ENCODE measurements at regions not wholly inside any gene's neighbourhood (a gene's known extent, or its start where the extent isn't known, plus 50 kb on each side); places are given as distances from the start of the nearest gene placed in this dataset.
A peak's percentile ranks its signal among the peaks of the same experiment; 100 is the strongest.
"Not testable (repeated sequence)": the region's sequence is repeated elsewhere in the genome, so short reads cannot be mapped to it uniquely, and the experiment has no call there.

DNA sequence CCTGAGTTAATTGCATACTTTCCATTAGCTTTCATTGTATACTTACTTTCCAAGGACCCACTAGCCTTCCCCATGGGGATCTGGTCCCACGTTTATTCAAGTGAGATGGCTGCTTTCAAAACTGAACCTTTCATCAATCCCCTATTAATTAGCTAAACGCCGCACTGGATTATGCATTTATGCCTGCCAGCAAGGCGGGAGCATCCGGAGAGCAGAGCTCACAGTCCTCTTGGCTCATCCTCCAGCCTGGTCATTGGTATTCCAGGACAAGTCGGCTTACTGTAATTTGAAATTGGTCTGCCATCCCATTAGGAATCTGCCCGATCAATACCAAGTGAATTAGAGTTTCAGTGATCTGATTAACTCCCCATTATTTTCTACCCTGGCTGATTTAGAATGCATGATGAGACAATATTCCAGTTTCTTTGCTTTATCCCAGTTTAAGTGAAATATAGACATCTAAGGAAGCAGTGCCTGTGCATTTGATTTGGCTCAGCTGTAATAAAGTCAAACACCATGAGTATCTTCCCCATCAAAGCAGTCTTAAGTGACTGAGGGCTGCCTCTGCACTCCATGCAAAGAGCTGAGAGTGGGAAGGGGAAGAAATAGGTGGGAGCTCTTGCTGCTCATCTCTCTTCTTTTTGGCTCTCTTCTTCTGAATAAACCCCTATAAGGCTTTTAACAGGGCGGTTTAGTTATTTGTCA is 411.4 kb downstream of the GPAT3 start:
- no peaks in the 10 kb centered on the region for H3K9me3 ChIP-seq (replicated peaks; ENCODE audit: control insufficient read depth, low read depth, low read length)

DNA sequence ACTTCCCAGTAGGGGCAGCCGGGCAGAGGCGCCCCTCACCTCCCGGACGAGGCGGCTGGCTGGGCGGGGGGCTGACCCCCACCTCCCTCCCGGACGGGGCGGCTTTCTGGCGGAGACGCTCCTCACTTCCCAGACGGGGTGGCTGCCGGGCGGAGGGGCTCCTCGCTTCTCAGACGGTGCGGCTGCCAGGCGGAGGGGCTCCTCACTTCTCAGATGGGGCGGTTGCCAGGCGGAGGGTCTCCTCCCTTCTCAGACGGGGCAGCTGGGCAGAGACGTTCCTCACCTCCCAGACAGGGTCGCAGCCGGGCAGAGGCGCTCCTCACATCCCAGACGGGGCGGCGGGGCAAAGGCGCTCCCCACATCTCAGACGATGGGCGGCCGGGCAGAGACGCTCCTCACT is 407.8 kb downstream of the GPAT3 start:
- H3K36me3 ChIP-seq (ENCODE audit: control insufficient read depth, insufficient read depth, low read length); H3K9me3 ChIP-seq (replicated peaks; ENCODE audit: control insufficient read depth, low read depth, low read length); H3K27ac ChIP-seq (ENCODE audit: low read length); DNase-seq; H3K4me3 ChIP-seq (ENCODE audit: low read length); H3K4me1 ChIP-seq (ENCODE audit: control insufficient read depth, insufficient read depth, low read length); H3K27me3 ChIP-seq (ENCODE audit: control insufficient read depth, insufficient read depth, low read length): not testable (repeated sequence)
- 95% methylated on average over 16 of the region's 33 CpGs for WGBS (ENCODE audit: insufficient coverage)

More for the DNA sequence above, 411.4 kb downstream of the GPAT3 start:
- DNase-seq, result no peak
- no peaks in the 10 kb centered on the region for H3K4me1 ChIP-seq (ENCODE audit: control insufficient read depth, insufficient read depth, low read length)
- no peak overlapping the region for H3K27ac ChIP-seq (ENCODE audit: low read length)
- 85% methylated on average over 6 of the region's 8 CpGs for WGBS (ENCODE audit: insufficient coverage)
- H3K4me3 ChIP-seq (ENCODE audit: low read length), result no peak overlapping the region
- no peaks in the 10 kb centered on the region for H3K27me3 ChIP-seq (ENCODE audit: control insufficient read depth, insufficient read depth, low read length)
- H3K36me3 ChIP-seq (ENCODE audit: control insufficient read depth, insufficient read depth, low read length), result no peaks in the 10 kb centered on the region

DNA sequence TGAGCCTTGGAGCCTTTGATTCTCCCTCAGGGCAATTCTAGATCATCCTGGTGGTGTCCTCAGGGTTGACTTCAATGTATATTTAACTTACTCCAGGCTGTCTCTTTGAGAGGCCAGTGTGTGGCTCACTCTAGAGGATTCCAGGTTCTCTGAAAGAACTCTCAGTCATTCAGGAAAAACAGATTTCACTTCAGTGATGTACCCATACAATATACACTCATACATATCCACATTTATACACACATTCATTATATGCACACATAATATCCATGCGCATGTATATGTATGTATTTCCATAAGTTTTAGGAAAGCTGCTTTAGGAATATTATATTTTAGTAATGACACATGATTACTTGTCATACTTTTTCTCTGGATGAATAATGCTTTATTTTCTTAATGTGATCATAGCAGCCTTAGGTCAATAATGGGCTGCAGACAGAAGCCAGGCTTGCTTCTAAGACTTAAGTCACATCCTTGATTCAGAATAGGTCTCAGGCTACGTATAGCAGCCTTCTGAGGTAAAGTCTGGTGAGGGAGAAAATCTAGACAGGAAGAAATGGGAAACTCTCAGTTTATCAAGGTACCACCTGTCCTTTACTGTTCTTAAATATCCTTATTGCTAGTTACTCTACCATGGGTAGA is 397.0 kb downstream of the GPAT3 start:
- DNase-seq, result no peak
- no peaks in the 10 kb centered on the region for H3K27me3 ChIP-seq (ENCODE audit: control insufficient read depth, insufficient read depth, low read length)
- H3K4me3 ChIP-seq (ENCODE audit: low read length), result no peak overlapping the region
- no peak overlapping the region for H3K27ac ChIP-seq (ENCODE audit: low read length)
- no CpG with 5 or more reads among the region's 2 CpGs for WGBS (ENCODE audit: insufficient coverage)
- H3K4me1 ChIP-seq (ENCODE audit: control insufficient read depth, insufficient read depth, low read length), result no peaks in the 10 kb centered on the region
- H3K36me3 ChIP-seq (ENCODE audit: control insufficient read depth, insufficient read depth, low read length), result no peaks in the 10 kb centered on the region
- no peaks in the 10 kb centered on the region for H3K9me3 ChIP-seq (replicated peaks; ENCODE audit: control insufficient read depth, low read depth, low read length)

DNA sequence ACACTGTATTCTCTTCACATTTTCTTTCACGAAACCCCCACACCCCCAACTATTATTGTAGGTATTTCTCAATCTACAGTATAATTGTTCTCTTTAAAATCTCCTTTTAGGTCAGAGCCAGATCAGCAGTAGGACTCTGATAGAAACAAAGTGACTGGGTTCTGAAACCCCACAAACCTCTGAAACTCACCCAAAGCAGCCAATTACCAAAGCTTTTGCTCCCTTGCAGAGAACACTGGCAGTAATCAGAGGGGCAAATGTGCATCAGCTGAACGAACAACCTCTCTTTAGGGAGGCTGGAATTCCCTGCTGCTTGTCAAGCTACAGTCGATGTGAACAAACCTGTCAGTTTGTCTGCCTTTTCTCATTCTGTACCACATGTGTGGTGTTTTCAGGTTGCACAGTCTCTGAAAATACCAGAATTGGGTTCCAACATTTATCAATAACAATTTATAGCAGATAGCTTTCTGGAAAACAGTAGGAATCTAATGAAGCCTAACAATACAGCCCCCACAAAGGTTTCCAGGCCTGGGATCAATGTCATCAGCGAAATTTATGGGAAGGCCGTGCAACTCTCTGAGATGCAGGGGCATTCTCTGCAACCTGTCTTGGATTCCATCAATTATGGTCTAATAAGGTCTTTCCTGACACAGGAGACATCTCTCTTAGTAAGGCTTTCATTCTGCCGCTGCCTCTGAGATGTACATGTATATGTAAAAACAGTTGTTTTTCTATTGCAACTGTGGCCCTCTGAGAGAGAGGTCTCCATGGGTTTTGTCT is 395.9 kb downstream of the GPAT3 start:
- H3K4me3 ChIP-seq (ENCODE audit: low read length), result no peak overlapping the region
- H3K27me3 ChIP-seq (ENCODE audit: control insufficient read depth, insufficient read depth, low read length), result no peaks in the 10 kb centered on the region
- 0% methylated on average over 1 of the region's 6 CpGs for WGBS (ENCODE audit: insufficient coverage)
- no peaks in the 10 kb centered on the region for H3K9me3 ChIP-seq (replicated peaks; ENCODE audit: control insufficient read depth, low read depth, low read length)
- no peak overlapping the region for H3K27ac ChIP-seq (ENCODE audit: low read length)
- H3K36me3 ChIP-seq (ENCODE audit: control insufficient read depth, insufficient read depth, low read length), result no peaks in the 10 kb centered on the region
- no peak for DNase-seq
- no peaks in the 10 kb centered on the region for H3K4me1 ChIP-seq (ENCODE audit: control insufficient read depth, insufficient read depth, low read length)

DNA sequence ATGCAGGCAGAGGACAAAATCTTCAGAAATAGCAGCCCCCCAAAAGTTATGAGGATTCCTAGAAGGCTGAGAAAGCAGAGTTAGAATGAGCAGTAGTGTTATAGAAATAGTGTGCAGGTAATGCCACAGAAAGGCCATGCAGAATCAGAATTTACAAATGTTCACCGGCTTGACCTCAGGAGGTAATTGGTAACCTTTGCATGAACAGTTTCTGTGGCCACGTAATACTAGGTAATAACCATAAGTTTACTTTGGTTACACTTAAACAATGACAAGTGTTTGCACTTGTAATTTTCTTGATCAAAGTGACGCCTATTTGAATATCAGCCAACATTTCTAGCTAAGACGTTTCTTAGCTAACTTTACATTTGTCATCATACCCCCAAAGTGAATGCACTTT is 393.6 kb downstream of the GPAT3 start:
- no peaks in the 10 kb centered on the region for H3K4me1 ChIP-seq (ENCODE audit: control insufficient read depth, insufficient read depth, low read length)
- no peaks in the 10 kb centered on the region for H3K27me3 ChIP-seq (ENCODE audit: control insufficient read depth, insufficient read depth, low read length)
- no peak overlapping the region for H3K4me3 ChIP-seq (ENCODE audit: low read length)
- no peaks in the 10 kb centered on the region for H3K9me3 ChIP-seq (replicated peaks; ENCODE audit: control insufficient read depth, low read depth, low read length)
- WGBS (ENCODE audit: insufficient coverage), result 86% methylated on average over 1 of the region's 4 CpGs
- no peaks in the 10 kb centered on the region for H3K36me3 ChIP-seq (ENCODE audit: control insufficient read depth, insufficient read depth, low read length)
- DNase-seq, result no peak
- H3K27ac ChIP-seq (ENCODE audit: low read length), result no peak overlapping the region

DNA sequence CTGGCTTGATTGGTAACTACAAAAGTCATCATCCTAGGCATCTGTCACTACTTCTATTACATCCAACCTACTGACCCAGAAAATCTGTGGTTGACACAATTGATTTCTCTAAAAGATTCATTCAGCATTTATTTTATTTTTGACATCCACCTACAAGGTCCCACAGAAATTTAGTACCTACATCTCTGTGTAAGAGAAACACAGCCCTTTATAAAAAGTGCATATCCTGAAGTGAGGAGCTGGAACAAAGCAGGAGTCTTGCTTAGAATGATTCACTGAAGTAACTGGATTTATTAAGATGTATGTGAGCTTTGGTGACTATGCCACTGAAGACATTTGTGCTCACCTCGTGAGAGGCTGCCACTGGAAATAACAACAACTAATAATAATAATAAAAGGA is 391.0 kb downstream of the GPAT3 start:
- no peak for DNase-seq
- H3K4me3 ChIP-seq (ENCODE audit: low read length), result no peak overlapping the region
- H3K27ac ChIP-seq (ENCODE audit: low read length), result no peak overlapping the region
- WGBS (ENCODE audit: insufficient coverage), result no CpG with 5 or more reads among the region's 1 CpG
- H3K36me3 ChIP-seq (ENCODE audit: control insufficient read depth, insufficient read depth, low read length), result no peaks in the 10 kb centered on the region
- H3K9me3 ChIP-seq (replicated peaks; ENCODE audit: control insufficient read depth, low read depth, low read length), result no peaks in the 10 kb centered on the region
- no peaks in the 10 kb centered on the region for H3K4me1 ChIP-seq (ENCODE audit: control insufficient read depth, insufficient read depth, low read length)
- no peaks in the 10 kb centered on the region for H3K27me3 ChIP-seq (ENCODE audit: control insufficient read depth, insufficient read depth, low read length)

DNA sequence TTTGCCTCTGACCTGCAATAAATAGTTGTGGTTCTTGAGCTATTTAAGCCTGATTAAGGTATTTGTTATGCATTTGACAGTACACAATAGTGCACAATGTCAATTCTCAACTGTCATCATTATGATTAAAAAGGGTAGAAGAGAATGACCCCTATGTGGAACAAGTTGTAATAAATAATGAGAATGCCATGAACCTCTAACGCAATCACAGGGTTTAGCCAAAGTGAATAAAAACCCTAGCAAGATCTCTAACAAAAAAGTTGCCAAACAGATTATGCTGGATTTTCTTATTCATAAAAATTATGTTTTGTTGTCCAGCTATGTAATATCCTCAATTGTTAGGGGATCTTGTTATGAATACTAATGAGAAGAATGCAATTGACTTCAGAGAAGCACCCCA is 387.4 kb downstream of the GPAT3 start:
- Histone ChIP-seq H3K4me1 (ENCODE audit: control insufficient read depth, insufficient read depth, low read length) (no peaks in the 10 kb centered on the region), H3K36me3 (ENCODE audit: control insufficient read depth, insufficient read depth, low read length) (no peaks in the 10 kb centered on the region), H3K9me3 (replicated peaks; ENCODE audit: control insufficient read depth, low read depth, low read length) (no peaks in the 10 kb centered on the region), H3K27me3 (ENCODE audit: control insufficient read depth, insufficient read depth, low read length) (no peaks in the 10 kb centered on the region), H3K27ac (ENCODE audit: low read length) (no peak overlapping the region), H3K4me3 (ENCODE audit: low read length) (no peak overlapping the region)
- no CpG with 5 or more reads among the region's 1 CpG for WGBS (ENCODE audit: insufficient coverage)
- no peak for DNase-seq

DNA sequence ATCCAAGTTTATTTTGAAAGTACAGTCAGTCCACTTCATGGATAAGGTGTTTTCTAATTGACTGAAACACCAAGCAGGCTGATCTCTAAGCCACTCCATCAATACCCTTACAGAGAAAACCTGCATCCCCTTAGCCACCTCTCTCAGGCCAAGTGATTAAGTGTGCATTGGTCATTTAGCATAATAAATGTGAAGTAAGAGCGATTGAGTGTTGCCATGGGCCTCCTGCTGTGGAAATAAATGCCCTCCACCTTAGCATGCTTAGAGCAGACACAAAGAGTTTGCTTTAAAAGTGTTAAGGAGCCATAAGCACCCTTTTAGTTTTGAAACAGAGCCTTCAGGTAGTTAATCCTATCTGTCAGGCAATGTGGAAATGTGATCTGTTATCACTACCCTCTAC is 386.5 kb downstream of the GPAT3 start:
- H3K27ac ChIP-seq (ENCODE audit: low read length), result no peak overlapping the region

DNA sequence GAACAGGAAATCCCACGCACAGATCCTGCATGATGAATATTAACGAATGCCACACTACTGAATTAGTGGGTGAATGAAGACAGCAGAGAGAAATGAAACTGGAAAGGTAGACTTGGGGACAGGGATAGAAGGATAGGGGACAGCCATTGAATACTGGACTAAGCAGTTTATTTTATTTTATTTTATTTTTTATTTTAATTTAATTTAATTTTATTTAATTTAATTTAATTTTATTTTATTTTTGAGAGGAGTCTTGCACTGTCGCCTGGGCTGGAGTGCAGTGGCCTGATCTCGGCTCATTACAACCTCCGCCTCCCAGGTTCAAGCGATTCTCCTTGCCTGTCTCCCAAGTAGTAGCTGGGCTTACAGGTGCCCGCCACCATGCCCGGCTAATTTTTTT is 385.2 kb downstream of the GPAT3 start:
- no peak for DNase-seq
- no peak overlapping the region for H3K4me3 ChIP-seq (ENCODE audit: low read length)
- no peaks in the 10 kb centered on the region for H3K4me1 ChIP-seq (ENCODE audit: control insufficient read depth, insufficient read depth, low read length)
- WGBS (ENCODE audit: insufficient coverage), result 92% methylated on average over 7 of the region's 8 CpGs
- H3K36me3 ChIP-seq (ENCODE audit: control insufficient read depth, insufficient read depth, low read length), result no peaks in the 10 kb centered on the region
- H3K27me3 ChIP-seq (ENCODE audit: control insufficient read depth, insufficient read depth, low read length), result no peaks in the 10 kb centered on the region
- H3K9me3 ChIP-seq (replicated peaks; ENCODE audit: control insufficient read depth, low read depth, low read length), result no peaks in the 10 kb centered on the region
- H3K27ac ChIP-seq (ENCODE audit: low read length), result no peak overlapping the region

More for the DNA sequence above, 386.5 kb downstream of the GPAT3 start:
- no peak overlapping the region for H3K4me3 ChIP-seq (ENCODE audit: low read length)
- no peaks in the 10 kb centered on the region for H3K36me3 ChIP-seq (ENCODE audit: control insufficient read depth, insufficient read depth, low read length)
- DNase-seq, result no peak
- H3K9me3 ChIP-seq (replicated peaks; ENCODE audit: control insufficient read depth, low read depth, low read length), result no peaks in the 10 kb centered on the region
- H3K27me3 ChIP-seq (ENCODE audit: control insufficient read depth, insufficient read depth, low read length), result no peaks in the 10 kb centered on the region
- no peaks in the 10 kb centered on the region for H3K4me1 ChIP-seq (ENCODE audit: control insufficient read depth, insufficient read depth, low read length)
- WGBS (ENCODE audit: insufficient coverage), result no CpG with 5 or more reads among the region's 1 CpG

DNA sequence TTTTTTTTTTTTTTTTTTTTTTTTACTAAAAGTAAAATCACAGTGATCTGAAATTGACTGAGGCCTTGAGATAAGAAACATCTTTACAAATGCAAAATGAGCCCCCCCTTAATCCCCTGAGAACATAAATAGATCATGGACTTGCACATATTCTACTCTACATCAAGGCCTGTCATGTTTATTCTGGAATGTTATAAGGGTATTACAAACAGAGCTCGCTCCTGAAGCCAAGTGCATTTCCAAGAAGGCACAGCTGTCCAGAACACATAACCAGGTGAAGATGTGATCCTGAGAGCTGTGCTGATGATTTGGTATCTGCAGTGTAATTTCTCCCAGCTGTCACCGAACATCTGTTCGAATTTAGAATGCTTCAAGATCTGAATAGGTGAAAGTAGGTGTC is 384.5 kb downstream of the GPAT3 start:
- no peaks in the 10 kb centered on the region for H3K36me3 ChIP-seq (ENCODE audit: control insufficient read depth, insufficient read depth, low read length)
- peak; percentile 0 for DNase-seq
- 80% methylated on average over 1 of the region's 3 CpGs for WGBS (ENCODE audit: insufficient coverage)
- no peaks in the 10 kb centered on the region for H3K27me3 ChIP-seq (ENCODE audit: control insufficient read depth, insufficient read depth, low read length)
- H3K4me3 ChIP-seq (ENCODE audit: low read length), result no peak overlapping the region
- H3K4me1 ChIP-seq (ENCODE audit: control insufficient read depth, insufficient read depth, low read length), result no peaks in the 10 kb centered on the region
- H3K9me3 ChIP-seq (replicated peaks; ENCODE audit: control insufficient read depth, low read depth, low read length), result no peaks in the 10 kb centered on the region
- no peak overlapping the region for H3K27ac ChIP-seq (ENCODE audit: low read length)

Data from muscle of leg (tissue), 3 donors.